SK-N-SH treated with all-trans-retinoic acid at 6 μM for 48 hours (cell line): ENCODE measurements at regions not wholly inside any gene's neighbourhood (a gene's known extent, or its start where the extent isn't known, plus 50 kb on each side); places are given as distances from the start of the nearest gene placed in this dataset.

Source experiments
- BACH2 ChIP-seq: fragments of 250-450 bp; sonication (Bioruptor Pico); IDR thresholded peaks from 2 replicates; pipeline ENCODE4 v1.9.0; 2021; ENCODE audit warnings: mild to moderate bottlenecking, borderline replicate concordance
- CSRNP3 ChIP-seq: fragments of 250-450 bp; sonication (Bioruptor Pico); IDR thresholded peaks from 2 replicates; pipeline ENCODE4 v1.5.1; 2021; ENCODE audit warnings: mild to moderate bottlenecking, moderate library complexity
- ESRRG ChIP-seq: fragments of 250-450 bp; sonication (Bioruptor Pico); IDR thresholded peaks from 2 replicates; pipeline ENCODE4 v1.6.1; 2021; ENCODE audit warnings: mild to moderate bottlenecking
- GLIS3 ChIP-seq: fragments of 250-450 bp; sonication (Bioruptor Pico); IDR thresholded peaks from 2 replicates; pipeline ENCODE4 v1.5.0; 2020; ENCODE audit warnings: mild to moderate bottlenecking, moderate library complexity
- ISL1 ChIP-seq: fragments of 250-450 bp; sonication (Bioruptor Pico); IDR thresholded peaks from 2 replicates; pipeline ENCODE4 v2.1.2; 2022; ENCODE audit warnings: mild to moderate bottlenecking, moderate library complexity
- PATZ1 ChIP-seq: fragments of 250-450 bp; sonication (Bioruptor Pico); IDR thresholded peaks from 2 replicates; pipeline ENCODE4 v1.8.0; 2020; ENCODE audit warnings: mild to moderate bottlenecking, moderate library complexity, borderline replicate concordance
- PPARA ChIP-seq: fragments of 250-450 bp; sonication (Bioruptor Pico); IDR thresholded peaks from 2 replicates; pipeline ENCODE4 v1.5.0; 2020; ENCODE audit warnings: mild to moderate bottlenecking, borderline replicate concordance
- TSHZ2 ChIP-seq: fragments of 250-450 bp; sonication (Bioruptor Pico); IDR thresholded peaks from 2 replicates; pipeline ENCODE4 v1.5.0; 2020; ENCODE audit warnings: mild to moderate bottlenecking, moderate library complexity

GRCh38 chr12:89984846-89985245, 276.2 kb upstream of the ATP2B1 start:
- TF ChIP-seq CSRNP3 (CRISPR knock-in tag): no peak
- TF ChIP-seq TSHZ2 (CRISPR knock-in tag): no peak
- no peak for TF ChIP-seq GLIS3 (CRISPR knock-in tag)
- no peak for TF ChIP-seq ISL1 (CRISPR knock-in tag)
- no peak for TF ChIP-seq PATZ1
- no peak for TF ChIP-seq ESRRG (CRISPR knock-in tag)
- TF ChIP-seq PPARA (CRISPR knock-in tag): no peak
- TF ChIP-seq BACH2 (CRISPR knock-in tag): no peak
